ENCODE measurements at regions not wholly inside any gene's neighbourhood (a gene's known extent, or its start where the extent isn't known, plus 50 kb on each side); places are given as distances from the start of the nearest gene placed in this dataset.
"Not testable (repeated sequence)": the region's sequence is repeated elsewhere in the genome, so short reads cannot be mapped to it uniquely, and the experiment has no call there.

DNA sequence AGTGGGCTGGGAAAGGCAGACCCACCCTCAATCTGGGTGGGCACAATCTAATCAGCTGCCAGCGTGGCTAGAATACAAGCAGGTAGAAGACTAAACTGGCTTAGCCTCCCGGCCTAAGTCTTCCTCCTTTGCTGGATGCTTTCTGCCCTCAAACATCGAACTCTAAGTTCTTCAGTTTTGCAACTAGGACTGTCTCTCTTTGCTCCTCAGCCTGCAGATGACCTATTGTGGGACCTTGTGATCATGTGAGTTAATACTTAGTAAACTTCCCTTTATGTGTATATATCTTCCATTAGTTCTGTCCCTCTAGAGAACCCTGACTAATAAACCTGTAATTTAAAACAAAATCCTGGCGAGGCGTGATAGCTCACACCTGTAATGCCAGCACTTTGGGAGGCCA is 51.8 kb upstream of the SLC39A8 start:
- not testable (repeated sequence) for DNase-seq (ENCODE audit: low read depth in 2 of 3, low spot score in 1 of 3)

DNA sequence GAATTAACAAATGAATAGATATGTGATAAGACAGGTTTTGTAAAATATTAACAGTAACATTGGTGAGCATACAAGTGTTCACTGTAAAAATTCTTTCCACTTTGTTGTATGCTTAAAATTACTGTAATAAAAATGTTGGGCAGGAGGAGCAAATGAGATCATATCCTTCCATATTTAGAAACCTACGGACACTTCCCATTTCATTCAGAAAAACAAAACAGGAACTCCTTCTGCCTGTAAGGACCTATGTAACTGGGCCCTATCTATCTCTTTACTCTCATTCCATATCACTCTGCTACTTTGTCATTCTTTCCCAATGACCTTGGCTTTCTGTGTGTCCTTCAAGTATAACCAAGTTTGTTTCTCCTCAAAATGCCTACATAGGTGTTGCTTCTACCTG is 53.7 kb upstream of the SLC39A8 start:
- no peak for DNase-seq (ENCODE audit: low read depth in 2 of 3, low spot score in 1 of 3)

DNA sequence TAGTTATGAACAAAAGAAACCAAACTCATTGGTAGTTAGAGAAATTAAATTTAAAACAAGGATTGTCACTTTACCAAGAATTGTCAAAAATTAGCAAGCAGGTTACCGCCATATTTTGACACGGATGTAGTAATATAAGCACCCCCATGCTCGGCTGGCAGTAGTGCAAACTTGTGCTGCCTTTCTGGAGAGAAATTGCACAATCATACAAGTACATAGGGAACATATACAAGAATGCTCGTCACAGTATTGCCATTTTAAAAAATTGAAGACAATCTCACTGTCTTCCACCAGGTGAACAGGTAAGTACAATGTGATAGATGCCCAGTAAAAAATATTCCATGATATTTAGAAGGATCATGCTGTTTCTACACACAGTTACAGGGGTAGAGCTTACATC is 55.6 kb upstream of the SLC39A8 start:
- no peak for DNase-seq (ENCODE audit: low read depth in 2 of 3, low spot score in 1 of 3)

DNA sequence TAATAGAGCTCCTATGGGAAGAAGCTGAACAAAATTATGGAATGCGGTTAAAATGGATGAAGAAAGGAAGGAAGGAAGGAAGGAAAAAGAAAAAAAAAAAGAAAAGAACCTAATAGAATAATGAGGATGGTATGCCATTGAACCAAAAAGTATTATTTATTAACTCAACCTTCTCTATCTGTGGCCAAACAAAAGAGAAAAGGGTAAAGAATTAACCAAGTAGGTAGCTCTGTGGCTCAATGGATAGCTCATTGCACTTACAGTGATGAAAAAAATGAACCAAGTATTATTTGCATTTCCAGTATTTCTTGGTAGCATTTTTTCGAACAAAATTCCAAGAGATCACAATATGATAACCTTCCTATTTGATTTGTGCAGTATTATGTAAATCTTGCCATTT is 56.9 kb upstream of the SLC39A8 start:
- no peak for DNase-seq (ENCODE audit: low read depth in 2 of 3, low spot score in 1 of 3)

DNA sequence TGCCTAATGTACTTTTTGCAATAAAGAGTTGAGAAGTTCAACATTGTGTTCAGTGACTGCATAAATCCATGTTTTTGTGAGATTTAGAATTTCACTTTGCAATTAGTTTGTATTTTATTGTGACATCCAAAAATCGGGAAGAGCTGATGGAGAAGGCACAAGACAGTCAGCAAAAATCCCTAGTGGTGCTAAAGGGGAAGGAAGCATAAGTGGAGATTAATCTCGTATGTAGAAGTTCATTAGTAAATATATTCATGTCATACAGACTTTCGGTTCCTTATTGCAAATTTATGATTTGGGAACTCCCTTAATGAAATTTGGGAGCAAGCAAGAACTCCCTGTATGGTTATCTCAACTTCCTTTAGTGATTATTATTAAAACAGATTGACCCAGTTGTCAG is 57.8 kb upstream of the SLC39A8 start:
- no peak for DNase-seq (ENCODE audit: low read depth in 2 of 3, low spot score in 1 of 3)

DNA sequence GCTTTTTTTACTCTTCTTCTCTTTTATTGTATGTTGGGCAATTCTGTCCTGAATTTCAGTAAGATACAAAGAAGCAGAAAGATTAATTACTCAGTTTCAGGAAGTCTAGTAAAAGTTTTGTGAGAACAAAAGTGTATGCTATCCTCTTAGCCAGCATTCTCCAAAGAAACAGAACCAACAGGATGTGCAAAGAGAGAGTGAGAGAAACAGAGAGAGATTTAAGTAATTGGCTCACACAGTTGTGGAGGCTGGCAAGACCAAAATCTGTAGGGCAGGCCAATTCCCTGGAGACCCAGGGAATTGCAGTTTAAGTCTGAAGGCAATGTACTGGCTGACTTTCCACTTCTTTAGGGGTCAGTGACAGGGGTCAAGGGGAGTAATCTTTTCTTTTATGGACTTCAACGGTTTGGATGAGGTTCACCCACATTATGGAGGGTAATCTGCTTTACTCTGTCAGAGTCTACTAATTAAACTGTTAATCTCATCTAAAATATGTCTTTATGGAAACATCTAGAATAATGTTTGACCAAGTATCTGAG is 59.2 kb upstream of the SLC39A8 start:
- no peak for DNase-seq (ENCODE audit: low read depth in 2 of 3, low spot score in 1 of 3)

DNA sequence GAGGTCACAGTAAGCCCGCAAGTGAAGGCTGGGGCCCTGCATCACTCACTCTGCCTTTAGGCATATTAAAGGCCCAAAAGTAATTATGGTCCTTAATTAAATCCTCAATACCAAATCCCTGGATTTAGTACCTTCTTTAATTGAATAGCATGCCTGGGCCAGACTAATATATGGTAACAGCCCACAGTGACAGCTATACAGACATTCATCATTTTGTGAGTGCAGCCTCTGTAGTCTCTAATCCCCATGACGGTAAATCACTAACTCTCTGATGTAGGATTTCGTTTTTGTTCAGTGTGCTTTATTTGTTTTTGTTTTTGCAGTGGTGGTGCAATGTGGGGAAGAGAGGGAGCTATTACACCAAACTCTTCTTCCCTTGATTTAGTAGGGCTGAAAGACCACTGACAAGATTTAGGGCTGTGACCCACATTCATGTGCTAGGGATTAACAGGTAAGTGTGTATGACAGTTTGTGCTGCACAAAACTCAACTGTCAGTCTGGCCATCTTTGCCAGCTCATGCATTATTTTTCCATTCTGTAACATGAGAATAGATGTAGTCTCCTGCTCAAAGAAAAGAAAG is 60.6 kb upstream of the SLC39A8 start:
- no peak for DNase-seq (ENCODE audit: low read depth in 2 of 3, low spot score in 1 of 3)

DNA sequence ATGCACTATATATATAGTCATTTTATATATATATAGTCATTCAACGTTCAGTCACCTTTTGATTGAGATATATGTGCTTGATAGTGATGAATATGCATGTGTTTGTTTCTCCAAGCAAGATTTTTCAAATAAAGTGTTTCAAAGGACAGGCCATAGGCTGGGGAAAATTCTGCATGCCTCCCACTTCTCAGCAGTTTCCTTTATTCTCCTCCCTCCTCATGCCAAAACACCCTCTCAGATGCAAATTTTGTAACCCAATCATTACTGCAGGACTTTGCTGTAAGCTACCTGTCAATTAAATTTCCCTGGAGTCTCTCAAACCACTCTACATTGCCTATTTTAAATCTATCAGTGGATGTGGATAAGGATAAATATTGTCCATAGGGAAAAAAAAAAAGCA is 65.6 kb upstream of the SLC39A8 start:
- not testable (repeated sequence) for DNase-seq (ENCODE audit: low read depth in 2 of 3, low spot score in 1 of 3)

DNA sequence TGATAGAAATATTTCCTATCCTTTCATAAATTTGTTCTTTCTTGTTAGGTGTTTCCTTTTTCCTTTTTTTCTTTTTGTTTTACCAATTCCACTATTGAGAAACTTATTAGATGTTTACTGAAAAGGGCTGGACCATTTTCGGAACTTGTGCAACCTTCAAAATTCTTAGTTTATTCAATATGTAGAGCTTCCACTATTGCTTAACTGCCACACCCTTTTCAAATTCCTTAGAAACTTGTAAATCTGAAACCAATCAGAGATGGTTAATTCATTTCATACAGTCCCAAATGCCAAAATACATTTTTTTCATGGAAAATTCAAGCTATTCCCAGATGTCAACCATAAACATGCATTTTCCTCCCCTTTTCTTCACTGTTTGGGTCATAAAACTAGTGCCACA is 66.1 kb upstream of the SLC39A8 start:
- no peak for DNase-seq (ENCODE audit: low read depth in 2 of 3, low spot score in 1 of 3)

DNA sequence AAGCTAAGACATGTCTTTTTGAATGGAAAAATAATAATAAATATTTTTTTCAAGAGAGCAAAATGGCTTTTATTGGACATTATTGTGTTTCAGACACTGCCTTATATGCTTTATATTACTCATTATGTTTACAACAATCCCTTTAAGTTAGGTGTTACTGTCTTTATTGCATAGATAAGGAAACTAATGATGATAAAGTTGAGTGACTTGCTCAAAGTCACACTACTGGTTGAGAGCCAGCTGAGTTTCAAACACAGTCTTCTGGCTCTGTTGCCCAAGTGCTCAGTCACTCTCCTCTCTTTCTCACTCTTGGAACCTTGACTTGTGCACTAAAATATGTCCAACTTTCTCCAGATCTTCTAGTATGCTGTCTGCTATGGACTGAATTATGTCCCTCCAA is 71.5 kb upstream of the SLC39A8 start:
- DNase-seq (ENCODE audit: low read depth in 2 of 3, low spot score in 1 of 3) = no peak

DNA sequence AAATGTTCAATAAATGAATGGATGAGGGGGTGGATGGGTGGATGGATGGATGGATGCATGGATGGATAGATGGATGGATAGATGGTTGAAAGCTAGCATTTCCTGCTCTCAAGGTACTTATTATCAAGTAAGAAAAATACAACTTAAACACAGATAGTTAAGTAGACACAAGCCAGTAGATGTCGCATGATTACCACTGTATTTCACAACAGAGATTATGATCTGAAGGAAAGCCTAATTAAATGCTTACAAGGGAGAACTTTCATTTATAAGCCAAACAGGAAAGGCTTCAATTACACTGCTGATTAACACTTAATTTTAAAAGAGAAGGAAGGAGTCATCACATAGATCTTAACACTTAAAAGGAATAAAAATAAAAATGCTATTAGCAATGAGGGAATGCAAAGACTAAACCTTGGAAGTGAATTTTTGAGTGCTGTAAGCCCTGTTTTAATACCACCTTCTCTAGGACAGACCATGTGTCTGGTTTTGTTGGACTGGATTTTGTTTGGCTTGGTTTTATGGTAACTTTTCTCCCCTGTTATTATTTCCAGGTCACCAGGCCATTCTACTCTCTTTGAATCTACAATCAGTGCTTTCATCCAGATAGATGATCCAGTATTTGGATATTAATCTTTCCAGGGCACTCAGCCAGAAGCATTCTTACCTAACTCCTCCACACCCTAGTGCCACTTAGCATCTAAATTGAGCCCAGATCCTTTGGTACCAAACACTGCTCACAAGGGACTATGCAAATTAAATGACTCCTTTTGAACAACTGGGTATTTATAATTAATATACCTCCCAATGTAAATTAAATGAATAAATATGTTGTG is 75.5 kb upstream of the SLC39A8 start:
- no peak for DNase-seq (ENCODE audit: low read depth in 2 of 3, low spot score in 1 of 3)

DNA sequence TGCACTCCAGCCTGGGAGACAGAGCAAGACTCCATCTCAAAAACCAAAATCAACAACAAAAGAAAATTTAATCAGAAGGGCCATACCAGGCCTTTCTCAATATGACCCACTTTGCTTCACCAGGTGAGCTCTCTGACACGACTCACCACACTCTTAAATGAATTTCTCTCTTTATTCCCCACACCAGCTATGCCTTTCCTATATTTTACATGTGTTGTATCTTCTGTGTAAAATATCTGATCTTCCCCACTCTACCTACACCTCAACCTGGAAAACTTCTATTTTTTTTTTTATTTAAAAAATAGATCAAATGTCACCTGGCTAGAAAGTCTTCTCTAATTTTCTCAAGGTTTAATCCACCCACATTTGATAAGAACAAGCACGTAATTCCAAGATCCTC is 77.6 kb upstream of the SLC39A8 start:
- DNase-seq (ENCODE audit: low read depth in 2 of 3, low spot score in 1 of 3) = no peak

DNA sequence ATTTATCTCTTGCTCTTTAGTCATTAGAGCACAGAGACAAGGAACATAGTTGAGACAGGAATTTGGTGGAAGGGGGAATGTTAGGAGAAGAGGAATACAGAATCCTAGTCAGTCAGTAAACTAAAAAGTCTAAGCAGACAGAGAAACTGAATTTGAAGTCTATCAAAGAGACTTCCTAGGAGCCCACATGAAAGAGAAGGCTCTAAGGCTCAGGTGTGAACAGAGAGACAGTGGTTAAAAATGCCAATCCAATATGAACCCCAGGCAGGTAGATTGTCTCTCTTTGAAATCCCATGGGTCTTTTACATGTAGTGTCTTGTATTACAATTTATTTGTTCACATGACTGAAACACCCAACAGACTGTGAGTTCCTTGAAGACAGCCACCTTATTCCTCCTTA is 77.8 kb upstream of the NFKB1 start:
- no peak for DNase-seq (ENCODE audit: low read depth in 2 of 3, low spot score in 1 of 3)

DNA sequence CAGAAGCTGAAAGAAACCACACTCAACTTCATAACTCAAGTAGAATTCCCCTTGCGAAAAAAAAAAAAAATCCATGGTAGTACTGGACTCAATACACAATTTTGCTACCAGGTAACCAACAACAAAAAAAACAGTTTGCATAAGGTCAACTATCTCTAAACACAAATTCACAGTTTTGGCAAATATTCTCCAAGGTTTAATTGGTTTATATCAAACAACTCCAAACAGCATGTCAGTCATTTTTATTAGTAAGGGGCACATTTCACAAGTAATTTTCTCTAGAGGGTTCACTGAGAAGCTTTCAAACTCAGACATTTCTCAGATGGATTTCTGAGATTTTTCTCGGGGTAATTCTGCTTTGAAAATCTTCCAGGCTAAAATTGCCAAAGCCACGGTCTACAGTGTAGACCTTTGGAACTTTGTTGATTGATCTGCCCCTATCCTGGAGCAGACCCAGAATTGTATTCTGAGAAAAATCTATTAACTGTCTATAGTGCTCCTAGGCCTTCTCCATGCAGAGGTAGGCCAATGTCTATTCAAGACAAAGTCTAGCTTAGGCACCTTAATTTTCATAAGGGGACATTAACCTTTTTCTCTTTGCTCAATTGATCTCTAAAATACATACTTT is 73.7 kb upstream of the NFKB1 start:
- no peak for DNase-seq (ENCODE audit: low read depth in 2 of 3, low spot score in 1 of 3)

DNA sequence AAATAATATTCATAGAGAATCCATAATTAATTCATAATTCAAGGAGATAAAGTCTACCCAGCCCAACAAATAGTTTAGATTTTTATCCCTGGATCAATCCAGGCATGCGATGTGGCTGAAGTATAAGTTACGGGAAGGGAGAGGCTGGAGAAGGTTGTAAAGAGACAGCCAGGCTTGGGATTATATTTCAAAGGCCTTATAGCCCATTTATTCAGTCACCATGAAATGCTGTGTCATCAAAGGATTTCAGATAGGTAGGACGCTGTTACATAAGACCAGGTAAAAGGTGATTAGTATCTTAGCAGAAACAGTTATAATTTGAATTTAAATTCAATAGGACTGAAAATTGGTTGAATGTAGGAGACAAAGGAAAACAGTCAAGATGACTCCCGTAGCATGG is 73.0 kb upstream of the NFKB1 start:
- DNase-seq (ENCODE audit: low read depth in 2 of 3, low spot score in 1 of 3) = no peak

DNA sequence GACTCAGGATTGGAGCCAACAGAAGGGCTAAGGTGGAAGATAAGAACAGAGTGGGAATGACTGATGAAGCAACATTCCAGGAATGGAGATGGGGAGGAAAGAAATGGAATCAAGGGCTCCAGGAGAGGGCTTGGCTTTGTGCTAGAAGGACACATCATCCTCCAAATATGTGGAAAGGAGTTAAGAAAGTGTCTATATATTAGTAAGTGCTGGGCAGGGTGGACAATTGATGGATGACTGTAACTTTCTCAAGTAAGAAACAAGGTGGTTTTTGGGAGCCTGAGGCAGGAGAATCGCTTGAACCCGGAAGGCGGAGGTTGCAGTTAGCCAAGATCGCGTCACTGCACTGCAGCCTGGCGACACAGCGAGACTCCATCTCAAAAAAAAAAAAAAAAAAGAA is 71.6 kb upstream of the NFKB1 start:
- DNase-seq (ENCODE audit: low read depth in 2 of 3, low spot score in 1 of 3) = no peak

DNA sequence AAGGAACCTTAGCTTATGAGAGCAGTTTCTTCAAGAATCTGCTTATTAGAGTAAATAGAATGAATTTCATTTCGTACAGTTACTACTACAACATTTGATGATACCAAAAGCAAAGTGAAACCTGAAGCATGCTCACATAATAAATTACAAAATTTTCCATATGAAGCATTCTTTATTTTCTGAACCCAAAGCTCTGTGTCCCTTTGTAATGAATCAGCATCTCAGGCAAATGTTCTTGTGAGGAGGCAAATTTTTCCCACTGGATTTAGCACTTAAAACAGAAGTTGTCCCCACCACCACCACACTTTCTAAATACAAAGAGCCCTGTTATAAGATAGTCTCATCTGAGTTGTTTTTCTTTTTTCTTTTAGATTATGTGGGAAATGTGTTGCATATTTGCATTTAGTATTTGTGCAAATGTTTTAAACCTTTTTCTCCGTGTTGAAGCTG is 70.7 kb upstream of the NFKB1 start:
- DNase-seq (ENCODE audit: low read depth in 2 of 3, low spot score in 1 of 3) = no peak

DNA sequence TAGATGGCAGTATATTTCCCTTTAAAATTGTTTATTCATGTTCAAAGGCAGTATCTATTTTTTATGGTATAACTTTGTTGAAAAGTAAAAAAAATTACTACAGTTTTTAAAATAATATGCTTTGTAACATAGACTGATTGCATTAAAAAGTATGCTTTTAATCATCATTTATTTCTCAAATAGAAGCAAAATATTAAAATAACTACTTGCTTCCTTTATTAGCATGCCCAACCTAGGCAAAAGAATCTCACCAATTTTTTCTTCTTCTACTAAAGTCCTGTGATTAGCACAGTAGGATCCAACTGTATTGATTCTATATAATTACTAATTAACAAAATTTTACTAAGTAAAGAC is 69.6 kb upstream of the NFKB1 start:
- DNase-seq (ENCODE audit: low read depth in 2 of 3, low spot score in 1 of 3) = no peak

DNA sequence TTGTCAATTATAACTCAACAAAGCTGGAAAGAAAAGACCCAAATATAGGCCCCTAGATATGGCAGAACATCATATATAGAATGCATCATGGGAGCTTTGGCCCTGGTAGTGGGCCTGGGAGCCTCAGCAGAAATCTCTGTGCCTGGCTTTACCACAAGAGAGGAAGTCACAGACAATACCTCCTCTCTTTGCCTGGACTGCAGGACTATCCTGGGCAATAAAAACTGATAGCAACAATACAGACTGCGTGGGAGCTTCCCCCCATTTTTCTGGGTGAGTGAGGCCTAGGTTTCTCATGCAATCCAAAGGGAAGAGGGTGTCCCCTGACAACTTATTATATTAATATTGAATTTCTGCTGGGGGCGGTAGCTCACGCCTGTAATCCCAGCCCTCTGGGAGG is 64.0 kb upstream of the NFKB1 start:
- DNase-seq (ENCODE audit: low read depth in 2 of 3, low spot score in 1 of 3) = no peak

DNA sequence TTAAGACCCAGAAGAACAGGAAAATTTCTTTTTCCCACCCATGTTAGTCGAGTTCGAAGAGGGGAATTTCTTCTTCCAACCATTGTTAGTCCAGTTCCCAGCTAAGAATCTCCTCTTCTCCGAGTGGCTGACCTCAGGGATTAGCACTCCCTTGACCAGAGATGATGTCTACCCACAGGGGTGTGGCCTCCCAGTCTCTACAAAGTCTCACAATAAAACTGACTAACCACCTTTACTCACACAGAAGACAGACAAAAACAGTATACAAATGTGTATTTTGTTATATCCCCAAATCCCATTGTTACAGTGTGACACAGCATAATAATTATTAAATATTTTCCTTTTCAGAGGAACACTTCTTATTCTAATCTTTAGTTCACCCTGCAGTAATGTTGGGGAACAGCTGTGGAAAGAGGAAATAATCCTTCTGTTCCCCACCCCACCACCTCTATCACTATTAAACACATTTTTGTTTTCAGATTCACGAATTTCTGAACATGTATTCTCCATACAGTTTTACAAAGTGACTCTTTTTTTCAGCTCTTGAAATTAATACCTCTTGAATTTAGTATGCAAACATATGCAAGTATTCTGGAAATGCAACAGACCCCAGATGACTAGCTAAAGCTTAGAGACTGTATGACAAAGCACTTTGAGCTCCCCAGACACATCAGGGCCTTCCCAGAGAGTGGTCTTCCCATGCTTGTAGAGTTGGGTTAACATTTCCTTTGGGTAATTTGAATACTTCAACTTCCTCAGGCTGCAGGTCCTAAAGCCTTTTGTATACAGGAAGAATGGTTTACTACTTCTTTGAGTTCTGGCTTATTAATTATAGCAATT is 62.5 kb upstream of the NFKB1 start:
- no peak for DNase-seq (ENCODE audit: low read depth in 2 of 3, low spot score in 1 of 3)

DNA sequence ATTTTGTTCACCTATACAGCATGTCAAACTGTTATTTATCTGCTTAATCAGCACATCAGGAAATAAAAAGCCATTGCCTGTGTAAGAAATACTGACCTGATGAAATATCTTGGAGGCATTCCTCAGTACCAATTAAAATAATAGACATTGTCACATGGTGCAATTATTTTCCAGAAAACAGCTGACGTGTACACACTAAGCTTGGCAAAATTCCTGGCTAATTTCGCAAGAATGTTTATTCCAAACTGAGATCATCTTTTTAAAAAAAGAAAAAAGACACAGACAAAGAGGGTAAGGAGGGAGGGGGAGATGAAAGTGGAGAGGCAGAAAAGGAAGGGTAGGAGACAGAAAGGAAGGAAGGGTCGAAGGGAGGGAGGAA is 61.9 kb upstream of the NFKB1 start:
- no peak for DNase-seq (ENCODE audit: low read depth in 2 of 3, low spot score in 1 of 3)

DNA sequence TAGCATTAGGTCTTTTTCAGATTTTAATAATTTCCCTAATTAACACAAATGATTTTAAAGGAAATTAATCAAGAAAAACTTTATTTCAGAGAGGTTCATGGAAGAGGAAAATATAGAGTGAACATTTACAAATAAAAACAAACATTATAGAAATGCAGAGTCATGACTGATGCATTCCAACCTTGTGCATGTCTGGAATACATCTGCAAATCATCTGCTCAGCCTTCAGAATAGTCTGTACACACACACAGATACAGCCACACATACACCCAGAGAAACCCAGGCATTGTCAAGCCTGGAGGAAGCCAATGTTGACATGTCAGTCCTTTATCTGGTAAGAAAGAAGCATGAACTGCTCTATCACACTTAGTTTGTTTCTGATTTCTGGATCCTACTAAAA is 61.3 kb upstream of the NFKB1 start:
- DNase-seq (ENCODE audit: low read depth in 2 of 3, low spot score in 1 of 3) = no peak

Data from stimulated activated CD4-positive, alpha-beta T cell treated with anti-CD3 and anti-CD28 coated beads, Interleukin-12 subunit alpha, Interleukin-12 subunit beta, amount 100 ng/mL, for 48 hours (primary cell).